SH-SY5Y (cell line): ENCODE measurements at regions not wholly inside any gene's neighbourhood (a gene's known extent, or its start where the extent isn't known, plus 50 kb on each side); places are given as distances from the start of the nearest gene placed in this dataset.

ENCODE experiments used
- GATA2 ChIP-seq: IDR thresholded peaks from 2 replicates; pipeline ENCODE4 v1.6.1; 2011; ENCODE audit warnings: mild to moderate bottlenecking, low read depth, low read length
- GATA3 ChIP-seq: IDR thresholded peaks from 2 replicates; pipeline ENCODE4 v1.6.1; 2011; ENCODE audit warnings: low read depth, mild to moderate bottlenecking, low read length, moderate library complexity

DNA sequence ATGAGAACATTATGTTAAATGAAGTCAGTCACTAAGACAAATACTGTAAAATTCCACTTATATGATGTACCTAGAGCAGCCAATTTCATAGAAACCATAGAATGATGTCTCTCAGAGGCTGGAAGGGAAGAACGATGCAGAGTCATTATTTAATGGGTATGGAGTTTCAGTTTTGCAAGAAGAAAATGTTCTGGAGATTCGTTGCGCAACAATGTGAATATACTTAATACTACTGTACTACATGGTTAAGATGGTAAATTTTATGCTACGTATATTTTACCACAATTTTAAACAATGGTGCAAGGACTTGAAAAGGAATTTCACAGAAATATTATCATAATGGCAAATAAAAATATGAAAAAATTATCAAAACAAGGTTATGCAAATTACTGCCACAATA is 972.6 kb downstream of the KCNMA1 start:
- TF ChIP-seq GATA2 (no peak), GATA3 (no peak)
